ENCODE measurements at regions not wholly inside any gene's neighbourhood (a gene's known extent, or its start where the extent isn't known, plus 50 kb on each side); places are given as distances from the start of the nearest gene placed in this dataset.
"Not testable (repeated sequence)": the region's sequence is repeated elsewhere in the genome, so short reads cannot be mapped to it uniquely, and the experiment has no call there.

DNA sequence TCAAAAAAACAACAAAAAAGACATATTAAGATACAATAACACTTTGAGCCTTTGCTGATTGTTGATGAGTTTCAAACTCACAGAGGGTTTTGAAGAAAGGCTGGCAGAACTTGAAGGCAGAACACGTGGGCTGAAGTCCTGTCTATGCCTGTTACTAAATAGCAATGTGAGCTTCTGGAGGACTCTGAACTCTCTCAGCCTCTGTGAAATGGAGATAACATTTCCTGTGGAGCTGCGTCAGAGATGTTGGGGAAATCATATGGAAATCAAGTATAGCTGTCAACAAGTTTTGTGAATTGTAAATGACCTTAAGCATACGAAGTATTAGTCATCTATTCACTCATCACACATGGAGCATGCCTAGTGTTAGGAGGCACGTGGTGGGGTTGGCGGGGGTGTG, 130.4 kb upstream of the ERV3-1 start:
- TF ChIP-seq, protein P1, sequence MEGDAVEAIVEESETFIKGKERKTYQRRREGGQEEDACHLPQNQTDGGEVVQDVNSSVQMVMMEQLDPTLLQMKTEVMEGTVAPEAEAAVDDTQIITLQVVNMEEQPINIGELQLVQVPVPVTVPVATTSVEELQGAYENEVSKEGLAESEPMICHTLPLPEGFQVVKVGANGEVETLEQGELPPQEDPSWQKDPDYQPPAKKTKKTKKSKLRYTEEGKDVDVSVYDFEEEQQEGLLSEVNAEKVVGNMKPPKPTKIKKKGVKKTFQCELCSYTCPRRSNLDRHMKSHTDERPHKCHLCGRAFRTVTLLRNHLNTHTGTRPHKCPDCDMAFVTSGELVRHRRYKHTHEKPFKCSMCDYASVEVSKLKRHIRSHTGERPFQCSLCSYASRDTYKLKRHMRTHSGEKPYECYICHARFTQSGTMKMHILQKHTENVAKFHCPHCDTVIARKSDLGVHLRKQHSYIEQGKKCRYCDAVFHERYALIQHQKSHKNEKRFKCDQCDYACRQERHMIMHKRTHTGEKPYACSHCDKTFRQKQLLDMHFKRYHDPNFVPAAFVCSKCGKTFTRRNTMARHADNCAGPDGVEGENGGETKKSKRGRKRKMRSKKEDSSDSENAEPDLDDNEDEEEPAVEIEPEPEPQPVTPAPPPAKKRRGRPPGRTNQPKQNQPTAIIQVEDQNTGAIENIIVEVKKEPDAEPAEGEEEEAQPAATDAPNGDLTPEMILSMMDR (conservative IDR thresholded peaks at IDR 0.05; ENCODE audit: low read length): not testable (repeated sequence)
- not testable (repeated sequence) for TF ChIP-seq EZH2phosphoT487 (IDR thresholded peaks at IDR 0.05; ENCODE audit: borderline replicate concordance)
